Stimulated activated CD4-positive, alpha-beta T cell treated with anti-CD3 and anti-CD28 coated beads, Interleukin-1b, Interleukin-23, amount 100 ng/mL, for 48 hours (primary cell): ENCODE measurements at regions not wholly inside any gene's neighbourhood (a gene's known extent, or its start where the extent isn't known, plus 50 kb on each side); places are given as distances from the start of the nearest gene placed in this dataset.

Experiments used
- DNase-seq: peaks from one replicate; pipeline ENCODE4 v3.0.0-alpha.2; 2020

DNA sequence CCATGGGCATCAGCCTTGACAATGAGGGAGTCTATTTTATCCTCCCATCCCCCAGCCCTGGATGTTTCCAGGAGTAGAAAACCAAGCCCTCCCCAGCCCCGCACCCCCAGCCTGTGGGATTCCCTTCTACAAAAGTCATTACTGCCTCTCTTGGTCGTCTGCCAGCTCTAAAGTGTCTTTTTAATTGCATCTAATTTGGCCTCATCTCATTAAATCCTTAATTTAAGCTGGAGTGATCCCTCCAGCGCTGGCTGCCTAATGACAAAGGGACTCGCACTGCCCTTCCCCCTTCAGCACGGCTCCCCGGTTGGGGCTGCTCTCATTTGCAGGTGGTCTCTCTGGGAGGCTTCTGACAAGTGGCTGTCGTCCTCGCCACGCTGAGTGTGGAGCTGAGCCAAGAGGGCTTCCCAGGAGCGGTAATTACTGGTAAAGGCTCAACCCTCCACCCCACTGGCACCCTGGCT is 107.9 kb upstream of the ALDH1B1 start:
- no peak for DNase-seq

DNA sequence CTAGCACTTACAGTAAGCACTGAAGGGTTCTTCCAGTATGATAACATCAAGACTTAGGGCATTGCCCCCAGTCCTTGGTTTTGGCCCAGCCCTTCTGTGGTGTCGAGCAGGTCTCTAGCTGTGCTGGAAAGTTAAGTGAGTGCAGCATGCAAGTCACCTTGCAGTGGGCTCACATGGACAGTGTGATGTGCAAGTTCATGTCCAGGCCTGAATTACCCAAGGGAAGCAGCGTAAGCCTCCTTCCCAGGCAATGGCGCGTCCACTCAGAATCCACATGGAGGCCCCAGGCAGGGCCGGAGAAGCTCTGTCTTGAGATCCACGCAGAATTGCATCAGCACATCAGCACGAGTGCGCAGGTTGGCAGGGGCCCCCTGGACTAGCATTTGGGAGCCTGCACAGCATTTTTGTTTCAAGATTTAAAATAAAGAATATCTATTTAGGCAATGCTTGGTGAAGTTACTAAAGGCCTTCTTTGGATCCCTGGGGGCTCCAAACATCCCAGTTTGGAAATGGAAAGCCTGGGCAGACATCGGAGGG is 108.4 kb upstream of the ALDH1B1 start:
- DNase-seq, result no peak

DNA sequence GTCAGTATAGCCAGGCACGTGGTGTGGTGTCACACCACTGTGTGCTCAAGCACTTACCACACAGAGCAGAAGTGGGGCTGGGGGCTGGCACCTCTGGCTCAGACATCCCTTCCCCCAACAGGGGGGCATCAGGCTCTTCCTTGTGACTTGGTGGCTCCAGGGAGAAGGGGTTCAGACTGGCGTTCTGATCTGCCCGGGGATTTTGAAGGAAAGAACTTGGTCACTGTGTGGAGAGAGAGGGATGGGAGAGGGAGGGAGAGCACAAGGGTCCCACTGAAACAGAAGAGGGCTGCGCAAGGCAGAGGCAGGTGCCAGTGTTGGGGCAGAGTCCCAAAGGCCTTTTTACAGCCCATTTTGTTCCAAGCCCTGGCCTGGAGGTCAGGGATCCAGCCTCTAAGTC is 109.7 kb upstream of the ALDH1B1 start:
- no peak for DNase-seq

DNA sequence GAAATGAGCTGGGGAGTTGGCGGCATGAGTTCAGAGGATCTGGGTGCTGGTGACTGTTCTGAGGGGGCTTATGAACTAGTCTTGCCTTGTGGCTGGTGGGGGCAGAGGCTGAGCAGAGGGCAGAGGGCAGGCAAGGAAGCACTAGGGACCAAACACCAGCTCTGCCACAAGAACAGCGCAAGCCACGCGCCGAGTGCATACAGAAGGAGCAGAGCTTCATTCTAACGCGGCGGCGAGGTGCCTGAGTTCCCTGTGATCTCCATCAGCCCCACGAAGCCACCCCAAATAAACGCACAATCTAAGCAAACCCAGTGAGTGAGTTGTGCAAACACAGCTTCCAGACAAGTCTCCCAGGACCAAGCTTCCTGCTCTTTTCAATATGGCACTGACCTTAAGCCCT is 110.6 kb upstream of the ALDH1B1 start:
- DNase-seq, result no peak

DNA sequence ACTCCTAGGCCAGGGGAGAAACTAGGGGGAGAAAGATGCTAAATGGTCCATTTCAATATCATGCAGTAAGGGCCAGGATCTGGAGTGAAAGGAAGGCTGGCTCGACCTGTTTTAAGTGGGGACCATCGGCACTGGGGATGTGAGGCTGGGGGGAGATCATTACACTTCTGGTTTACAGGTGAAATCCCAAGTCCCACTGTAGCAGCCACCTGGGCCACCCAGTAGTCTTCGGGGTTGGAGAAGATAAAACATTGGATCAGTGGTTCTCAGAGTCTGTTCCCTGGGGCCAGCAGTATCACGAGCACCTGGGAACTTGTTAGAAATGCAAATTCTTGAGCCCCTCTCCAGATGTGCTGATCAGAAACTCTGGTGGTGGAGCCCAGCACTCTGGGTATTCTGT is 111.3 kb upstream of the ALDH1B1 start:
- no peak for DNase-seq

DNA sequence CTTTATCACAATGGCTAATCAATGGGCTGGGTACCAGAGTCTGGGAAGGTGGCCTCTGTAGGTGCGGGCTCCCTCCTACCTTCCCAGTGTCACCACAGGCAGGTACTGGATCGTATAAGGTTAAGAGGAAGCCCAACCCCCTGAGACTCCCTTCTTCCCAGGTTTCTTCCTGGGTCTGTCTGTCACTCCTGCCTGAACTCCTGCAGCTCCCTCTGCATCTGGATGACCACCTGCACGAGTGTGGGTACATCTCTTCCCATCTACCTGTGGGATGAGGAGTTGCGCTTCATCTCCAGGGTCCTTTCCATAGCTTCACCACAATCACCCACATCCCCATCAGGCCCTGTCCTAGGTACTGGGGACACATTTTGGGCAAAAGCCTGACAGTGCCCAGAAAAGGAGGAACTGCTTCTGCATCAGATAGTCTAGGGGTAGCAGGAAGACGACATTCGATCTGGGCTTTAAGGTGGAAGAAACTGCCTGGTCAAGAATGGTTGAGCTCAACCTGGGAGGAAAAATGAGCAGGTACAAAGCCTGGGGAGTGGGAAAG is 112.2 kb upstream of the ALDH1B1 start:
- DNase-seq, result no peak

DNA sequence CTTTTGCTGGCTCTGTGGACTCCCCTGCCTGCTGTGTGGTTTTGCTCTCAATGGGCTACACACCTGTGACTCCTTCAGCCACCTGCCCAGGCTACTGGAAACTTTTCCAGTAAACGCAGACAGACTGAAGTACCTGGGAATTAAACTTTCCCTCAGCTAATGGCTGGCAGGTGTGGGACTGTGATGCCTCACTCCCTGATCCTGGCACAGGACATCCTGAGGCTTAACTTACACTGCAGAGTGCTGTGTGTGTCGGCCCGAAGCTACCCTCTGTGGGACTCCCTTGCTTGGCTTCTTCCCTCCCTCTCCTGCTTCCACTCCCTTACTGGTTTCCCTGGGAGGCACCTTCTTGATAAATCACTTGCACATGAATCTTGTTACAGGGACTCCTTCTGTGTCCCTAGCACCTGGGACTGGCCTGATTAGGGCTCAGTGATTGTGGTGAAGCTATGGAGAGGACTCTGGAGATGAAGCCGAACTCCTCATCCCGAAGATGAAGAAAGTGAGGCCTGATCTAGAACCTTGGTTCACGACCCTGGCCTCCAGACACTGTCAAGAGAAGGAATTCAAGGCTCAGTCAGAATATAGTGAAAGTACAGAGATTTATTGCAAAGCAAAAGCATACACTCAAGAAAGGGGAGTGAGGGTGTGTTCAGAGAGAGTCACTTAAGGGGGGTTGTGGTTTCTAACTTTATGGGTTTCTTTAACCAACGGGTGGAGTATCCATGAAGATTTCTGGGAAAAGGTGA is 113.4 kb upstream of the ALDH1B1 start:
- no peak for DNase-seq

DNA sequence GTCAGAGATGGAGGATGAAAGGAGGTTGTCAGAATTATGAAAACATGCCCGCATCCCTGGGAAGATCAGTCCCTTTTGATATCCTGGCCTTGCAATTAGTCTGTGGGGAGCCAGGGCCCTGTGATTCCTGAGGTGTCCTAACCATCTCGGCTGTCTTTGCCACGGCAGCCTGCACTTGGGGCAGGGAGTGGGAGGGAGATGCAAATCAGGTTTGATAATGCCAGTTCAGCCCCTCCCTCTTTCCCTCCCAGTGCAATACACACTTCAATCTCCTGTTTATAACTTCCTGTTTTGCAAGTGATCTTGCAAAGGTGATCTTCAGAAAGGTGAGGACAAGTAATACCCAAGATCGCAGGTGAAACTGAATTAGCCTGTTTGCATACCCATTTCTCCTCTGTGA is 114.0 kb upstream of the ALDH1B1 start:
- DNase-seq, result no peak

DNA sequence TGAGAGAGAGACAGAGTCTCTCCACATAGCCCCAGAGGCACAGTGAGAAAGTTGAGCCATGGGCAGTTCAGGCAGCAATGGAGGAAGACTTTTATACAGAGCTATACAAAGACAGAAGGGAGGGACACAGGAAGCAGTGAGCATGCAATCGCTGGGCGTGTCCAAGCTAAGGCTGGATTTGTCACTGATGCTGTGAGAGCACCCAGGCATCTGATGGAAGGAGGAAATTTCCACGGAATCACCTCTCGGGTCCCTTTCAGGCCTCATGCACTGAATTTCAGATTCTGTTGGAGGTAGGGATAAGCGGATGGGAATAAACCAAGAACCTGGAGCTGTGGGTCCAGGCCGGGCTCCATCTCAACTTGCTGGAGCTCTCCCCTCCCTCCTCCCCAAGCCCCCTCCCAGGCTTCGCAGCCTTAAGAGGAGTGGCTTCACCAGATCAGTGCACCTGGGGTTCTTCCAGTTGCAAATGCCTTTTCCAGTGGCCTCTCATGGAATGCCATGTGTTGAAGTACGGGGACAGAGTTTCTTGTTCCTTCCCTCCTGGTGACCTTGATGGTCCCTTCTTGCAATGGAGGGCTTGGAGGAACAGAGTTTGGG is 114.8 kb upstream of the ALDH1B1 start:
- no peak for DNase-seq

DNA sequence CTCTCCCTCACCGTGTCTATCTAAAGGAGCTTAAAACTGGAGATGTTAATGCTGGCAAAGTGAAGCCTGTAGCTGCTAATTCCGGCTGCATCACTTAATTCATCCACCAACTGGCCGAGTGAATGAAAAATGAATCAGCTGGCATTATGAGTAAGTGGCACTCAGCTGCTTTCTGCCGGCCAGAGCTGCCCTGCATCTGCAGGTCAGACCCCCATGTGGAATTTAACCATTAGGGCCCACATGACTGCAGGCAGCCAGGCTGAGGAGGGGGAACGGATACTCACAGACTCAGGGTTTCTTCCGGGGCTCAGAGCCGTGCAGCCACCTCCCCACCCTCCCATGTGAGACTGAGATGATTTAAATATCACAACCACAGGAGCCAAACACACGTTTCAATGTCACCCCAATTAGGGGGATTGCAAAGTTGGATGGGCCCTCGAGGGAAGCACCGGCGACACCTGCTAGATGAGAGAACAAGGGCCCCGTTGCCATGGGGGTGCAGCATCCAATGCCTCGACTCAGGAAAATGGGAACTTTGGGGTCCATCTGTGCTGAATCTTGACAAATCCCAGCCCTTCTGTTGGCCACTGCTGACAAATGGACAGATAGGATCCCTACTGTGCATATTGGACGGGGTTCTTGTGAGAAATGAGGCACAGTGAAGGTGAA is 115.6 kb upstream of the ALDH1B1 start:
- DNase-seq, result no peak

DNA sequence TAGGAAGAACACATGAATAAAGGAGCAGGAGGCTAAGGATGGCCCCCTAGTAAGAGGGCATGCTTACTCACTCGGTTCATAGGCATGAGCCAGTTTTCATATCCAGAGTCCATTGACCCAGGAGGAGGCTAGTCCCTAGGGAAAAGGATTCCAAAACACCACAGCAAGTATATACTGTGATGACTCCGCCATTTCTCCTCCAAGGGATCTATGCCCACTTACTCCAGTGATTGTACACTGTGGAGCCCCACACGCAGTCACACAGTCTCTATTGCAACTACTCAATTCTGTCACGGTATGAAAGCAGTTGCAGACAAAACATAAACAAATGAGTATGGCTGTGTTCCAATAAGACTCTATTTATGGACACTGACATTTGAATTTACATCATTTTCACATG is 117.7 kb upstream of the ALDH1B1 start:
- DNase-seq, result no peak

DNA sequence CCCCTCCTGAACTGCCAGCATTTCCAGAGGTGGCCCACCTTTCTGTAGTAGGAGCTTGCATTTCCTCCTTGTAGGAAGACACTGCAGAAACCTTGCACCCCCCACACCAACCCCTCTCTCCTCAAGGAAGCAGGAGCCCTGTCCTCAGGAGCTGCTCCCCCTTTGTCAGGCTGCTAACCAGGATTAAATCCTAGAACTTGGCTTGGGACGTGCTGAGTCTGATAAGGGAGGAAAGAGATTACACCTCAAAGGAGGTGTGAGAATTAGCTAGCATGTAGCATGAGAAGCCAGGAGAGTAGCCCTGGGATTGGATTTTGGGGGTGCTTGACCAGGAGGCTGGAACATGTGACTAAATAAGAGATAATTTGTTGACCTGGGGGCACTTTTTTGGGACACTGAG is 119.8 kb upstream of the ALDH1B1 start:
- DNase-seq, result no peak

DNA sequence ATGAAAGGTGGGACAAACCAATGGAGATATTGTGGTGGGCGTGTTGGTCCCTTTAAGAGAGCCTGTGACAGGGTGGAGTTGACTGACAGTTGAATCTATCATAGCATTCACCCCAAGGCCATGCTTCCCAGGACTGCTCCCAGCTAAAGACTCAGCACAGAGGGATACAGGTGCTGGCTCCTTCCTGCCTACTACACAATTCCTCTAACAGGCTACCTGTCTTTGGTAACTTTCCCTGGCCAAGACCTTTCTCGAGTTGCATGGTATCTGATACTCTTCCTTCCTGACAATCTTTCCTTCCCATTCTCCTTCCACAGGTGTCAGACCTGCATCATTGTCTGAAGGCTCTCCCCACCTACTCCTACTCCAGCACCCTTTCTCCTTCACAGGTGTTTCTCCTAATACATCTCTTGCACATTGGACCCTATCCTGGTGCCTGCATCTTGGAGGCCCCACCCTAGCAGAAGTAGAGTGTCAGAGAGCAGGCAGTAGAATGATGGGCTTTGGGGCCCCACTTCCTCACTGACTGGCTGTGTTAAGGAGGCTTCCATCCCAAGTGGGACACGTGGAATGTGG is 120.7 kb upstream of the ALDH1B1 start:
- no peak for DNase-seq

DNA sequence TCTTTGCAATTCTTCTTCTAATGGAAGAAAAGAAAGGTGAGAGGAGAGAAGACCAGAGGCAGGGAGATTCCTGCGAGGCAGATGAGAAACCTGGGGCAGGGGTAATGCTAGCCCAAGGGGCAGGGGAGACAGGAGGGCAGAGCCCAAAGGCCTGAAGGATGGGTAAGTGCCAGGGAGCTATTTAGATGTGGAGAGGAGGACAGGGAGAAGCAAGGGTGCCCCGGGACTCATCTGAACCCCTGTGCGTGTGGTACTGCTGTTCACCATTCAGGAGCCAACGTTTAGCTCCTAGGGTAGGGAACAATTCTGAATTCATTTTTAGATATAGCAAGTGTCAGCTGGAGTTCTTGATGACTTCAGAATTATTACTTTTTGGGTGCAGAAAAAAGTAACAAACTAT is 122.7 kb upstream of the ALDH1B1 start:
- DNase-seq, result no peak

DNA sequence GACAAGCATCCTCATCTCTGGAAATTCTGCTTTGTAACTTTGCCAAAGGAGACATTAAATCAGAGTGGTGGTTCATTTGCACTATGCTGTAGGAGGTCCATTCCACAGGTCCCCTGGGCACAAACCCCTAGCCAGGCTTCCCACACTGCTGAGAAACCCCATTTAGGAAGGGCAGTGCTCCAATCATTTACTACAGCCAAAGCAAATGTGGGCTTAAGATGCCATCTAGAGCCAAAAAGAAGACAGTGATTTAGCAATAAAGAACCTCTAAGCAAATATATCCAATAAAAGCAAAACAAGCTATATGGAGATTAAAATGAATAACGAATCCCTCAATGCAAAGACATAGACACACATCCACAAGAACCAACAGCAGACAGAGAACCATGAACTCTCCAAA is 129.0 kb upstream of the ALDH1B1 start:
- DNase-seq, result no peak

DNA sequence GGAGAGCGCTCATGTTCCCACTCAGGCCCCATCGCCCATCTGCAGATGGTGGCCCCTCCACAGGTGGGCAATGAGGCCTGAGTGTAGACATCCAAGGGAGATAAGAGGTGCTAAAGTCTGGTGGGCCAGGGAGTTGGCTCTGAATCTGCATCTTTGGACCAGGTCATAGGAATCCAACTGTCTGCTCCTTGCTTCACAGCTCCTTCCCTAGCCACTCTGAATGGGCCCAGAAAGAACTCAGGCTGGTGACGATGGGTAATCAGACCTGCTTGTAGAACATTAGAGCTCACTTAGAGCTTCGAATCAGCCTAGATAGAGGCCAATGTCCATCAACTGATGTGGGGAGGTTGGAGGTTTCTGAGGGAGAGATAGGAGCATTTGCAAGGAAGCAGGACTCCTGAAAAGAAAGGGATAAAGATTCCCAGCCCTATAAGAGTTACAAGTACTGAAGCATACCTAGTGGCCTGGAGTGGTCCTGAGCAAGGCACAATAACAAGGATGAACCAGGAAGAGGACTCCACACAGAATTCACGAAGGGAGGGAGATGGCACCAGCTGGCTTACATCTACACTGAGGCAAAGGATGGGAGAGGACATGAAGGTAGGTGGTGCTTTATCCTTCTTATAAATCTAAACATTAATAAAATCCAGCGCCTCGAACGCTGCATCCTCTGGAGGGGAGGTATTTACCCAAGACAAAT is 132.8 kb upstream of the ALDH1B1 start:
- DNase-seq, result no peak

DNA sequence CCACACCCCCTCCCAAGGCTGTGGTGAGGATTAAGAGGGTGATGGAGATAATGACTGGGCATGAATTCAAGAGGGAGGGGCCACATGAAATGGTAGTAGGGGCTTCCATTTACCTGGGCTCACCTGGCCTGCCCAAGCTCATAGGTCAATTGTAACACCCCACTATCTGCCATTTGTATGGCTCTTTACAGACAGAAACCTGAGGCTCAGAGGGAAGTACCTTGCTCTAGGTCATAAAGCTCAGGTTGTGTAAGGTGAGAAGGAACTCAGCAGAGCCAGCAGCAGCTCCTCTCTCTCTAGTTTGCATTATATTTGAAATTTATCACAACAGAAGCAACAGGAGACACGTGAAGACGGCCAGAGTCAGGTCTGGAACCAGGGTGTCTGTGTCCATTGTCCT is 133.4 kb upstream of the ALDH1B1 start:
- DNase-seq, result no peak

DNA sequence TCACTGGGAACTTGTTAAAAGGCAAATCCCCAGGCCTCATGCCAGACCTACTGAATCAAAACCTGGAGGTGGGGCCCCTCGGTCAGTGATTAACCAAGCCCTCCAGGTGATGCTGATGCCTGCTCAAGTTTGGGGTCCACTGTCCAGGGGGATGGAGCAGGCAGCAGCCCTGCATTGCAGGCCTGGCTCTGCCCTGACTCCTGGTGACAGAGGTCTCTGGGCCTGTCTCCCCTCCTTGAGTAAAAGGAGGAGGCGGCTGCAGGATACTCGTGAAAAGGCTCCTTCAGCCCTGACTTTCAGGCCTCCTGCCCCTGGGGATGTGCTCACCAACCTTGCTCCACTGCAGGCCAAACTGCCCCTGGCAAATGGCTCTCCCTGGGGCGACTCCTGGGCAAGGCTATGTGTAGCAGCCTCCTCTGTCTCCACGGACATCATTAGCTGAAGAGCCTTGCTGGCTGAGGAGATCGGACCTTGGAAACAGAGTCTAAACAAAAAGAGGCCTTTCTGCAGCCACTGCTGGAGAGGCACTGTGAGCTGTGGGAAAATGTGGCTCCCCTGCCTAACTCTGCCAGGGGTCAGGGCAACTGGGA is 134.8 kb upstream of the ALDH1B1 start:
- DNase-seq, result no peak

DNA sequence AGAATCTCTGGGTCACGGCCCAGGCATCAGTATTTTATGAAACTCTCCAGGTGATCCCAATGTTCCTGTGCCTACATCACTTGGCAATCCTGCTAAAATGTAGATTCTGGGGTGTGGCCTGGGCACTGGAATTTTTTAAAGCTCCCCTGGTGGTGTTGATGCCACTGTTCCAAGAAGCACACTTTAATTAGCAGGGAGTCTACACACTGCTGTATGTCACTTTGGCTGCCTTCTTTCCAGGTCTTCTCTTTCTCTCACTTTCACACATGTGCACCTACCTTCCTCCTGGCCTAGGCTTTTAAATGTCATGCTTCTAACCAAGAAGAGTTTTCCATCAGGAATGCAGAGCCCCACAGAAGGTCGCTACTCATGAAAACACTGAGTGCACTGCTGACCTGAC is 136.0 kb upstream of the ALDH1B1 start:
- DNase-seq, result no peak

DNA sequence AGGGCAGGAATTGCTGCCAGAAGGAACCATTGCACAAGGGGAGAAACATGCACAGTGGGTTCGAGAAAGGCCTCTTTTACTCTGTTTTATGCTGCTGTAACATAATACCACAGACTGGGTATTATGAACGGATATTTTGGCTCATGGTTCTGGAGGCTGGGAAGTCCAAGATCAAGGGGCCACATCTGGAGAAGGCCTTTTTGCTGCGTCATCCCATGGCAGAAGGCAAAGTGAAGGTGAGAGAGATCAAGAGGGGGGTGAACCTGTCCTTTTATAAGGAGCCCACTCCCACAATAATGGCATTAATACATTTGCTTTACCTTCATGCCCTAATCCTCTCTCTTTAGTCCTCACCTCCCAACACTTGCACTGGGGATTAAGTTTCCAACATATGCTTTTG is 136.9 kb upstream of the ALDH1B1 start:
- no peak for DNase-seq

DNA sequence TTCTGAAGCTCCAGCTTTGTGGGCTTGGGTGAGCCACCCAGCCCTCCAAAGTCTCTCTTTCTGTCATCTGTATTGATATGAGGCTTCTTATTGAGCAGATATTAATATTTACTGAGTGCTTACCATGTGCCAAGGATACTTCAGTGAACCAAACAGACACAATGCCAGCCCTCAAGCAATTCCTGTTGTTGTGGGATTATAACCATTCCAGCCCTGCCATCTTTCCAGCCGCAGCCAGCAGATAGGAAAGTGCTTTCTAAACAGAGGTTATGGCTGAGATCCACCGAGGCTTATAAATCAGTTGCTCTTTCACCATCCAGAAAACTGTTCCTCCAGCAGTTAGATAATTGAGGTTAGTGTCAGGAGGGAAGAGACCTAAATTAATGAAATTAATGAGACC is 137.7 kb upstream of the ALDH1B1 start:
- DNase-seq, result no peak

DNA sequence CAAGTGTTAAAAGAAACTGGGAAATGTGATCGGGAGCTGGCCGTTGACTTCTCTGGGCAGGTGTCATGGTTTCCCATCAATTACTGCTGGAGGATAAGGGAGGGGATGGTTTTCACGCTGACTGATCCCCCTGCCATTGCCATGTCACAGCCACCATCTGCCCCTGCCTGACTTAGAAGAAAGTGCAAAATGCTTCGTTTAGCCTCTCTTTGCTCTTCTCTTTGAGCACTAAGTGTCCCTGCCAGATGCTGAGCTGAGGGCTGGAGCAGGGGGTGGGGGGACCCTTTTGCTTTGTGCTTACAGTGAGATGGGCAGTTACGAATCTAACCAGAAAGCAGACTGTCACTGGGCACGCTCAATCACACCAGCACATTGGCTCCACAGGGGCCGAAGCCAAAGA is 138.4 kb upstream of the ALDH1B1 start:
- no peak for DNase-seq
